ENCODE measurements at regions not wholly inside any gene's neighbourhood (a gene's known extent, or its start where the extent isn't known, plus 50 kb on each side); places are given as distances from the start of the nearest gene placed in this dataset.

DNA sequence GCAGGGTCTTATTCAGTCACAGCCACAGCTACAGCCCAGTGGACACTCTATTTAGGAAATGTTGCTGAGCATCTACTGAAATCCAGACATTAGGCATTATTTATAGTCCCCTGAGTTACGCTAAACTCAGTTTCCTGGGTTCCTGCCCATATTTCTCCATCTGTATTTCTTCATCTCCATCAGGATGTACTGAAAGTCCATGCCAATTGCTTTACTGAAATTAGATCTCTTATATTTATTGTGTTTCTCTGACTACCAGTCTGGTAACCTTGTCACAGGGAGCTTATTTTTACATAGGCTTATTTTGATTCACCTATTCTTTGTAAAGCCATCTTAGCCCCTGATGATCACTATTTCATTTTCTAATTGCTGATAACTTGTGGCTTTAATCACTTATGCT lies 223.9 kb downstream of the TLE3 start:
- TF ChIP-seq, protein P1, sequence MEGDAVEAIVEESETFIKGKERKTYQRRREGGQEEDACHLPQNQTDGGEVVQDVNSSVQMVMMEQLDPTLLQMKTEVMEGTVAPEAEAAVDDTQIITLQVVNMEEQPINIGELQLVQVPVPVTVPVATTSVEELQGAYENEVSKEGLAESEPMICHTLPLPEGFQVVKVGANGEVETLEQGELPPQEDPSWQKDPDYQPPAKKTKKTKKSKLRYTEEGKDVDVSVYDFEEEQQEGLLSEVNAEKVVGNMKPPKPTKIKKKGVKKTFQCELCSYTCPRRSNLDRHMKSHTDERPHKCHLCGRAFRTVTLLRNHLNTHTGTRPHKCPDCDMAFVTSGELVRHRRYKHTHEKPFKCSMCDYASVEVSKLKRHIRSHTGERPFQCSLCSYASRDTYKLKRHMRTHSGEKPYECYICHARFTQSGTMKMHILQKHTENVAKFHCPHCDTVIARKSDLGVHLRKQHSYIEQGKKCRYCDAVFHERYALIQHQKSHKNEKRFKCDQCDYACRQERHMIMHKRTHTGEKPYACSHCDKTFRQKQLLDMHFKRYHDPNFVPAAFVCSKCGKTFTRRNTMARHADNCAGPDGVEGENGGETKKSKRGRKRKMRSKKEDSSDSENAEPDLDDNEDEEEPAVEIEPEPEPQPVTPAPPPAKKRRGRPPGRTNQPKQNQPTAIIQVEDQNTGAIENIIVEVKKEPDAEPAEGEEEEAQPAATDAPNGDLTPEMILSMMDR (IDR thresholded peaks at IDR 0.05; ENCODE audit: low read length): no peak
- no peak for TF ChIP-seq EZH2 (IDR thresholded peaks at IDR 0.05; ENCODE audit: borderline replicate concordance, low read length)
